ENCODE measurements at regions not wholly inside any gene's neighbourhood (a gene's known extent, or its start where the extent isn't known, plus 50 kb on each side); places are given as distances from the start of the nearest gene placed in this dataset.

GRCh38 chr15:70430069-70430468 is 332.4 kb upstream of the TLE3 start:
- DNase-seq (ENCODE audit: low read depth in 2 of 2, low spot score in 1 of 2): no peak

GRCh38 chr15:70429056-70429722 is 331.5 kb upstream of the TLE3 start:
- no peak for DNase-seq (ENCODE audit: low read depth in 2 of 2, low spot score in 1 of 2)

- DNase-seq (ENCODE audit: low read depth in 2 of 2, low spot score in 1 of 2): no peak
These were observed 330.6 kb upstream of the TLE3 start for GRCh38 chr15:70428211-70428822.

GRCh38 chr15:70427167-70428120 is 329.7 kb upstream of the TLE3 start:
- no peak for DNase-seq (ENCODE audit: low read depth in 2 of 2, low spot score in 1 of 2)

- DNase-seq (ENCODE audit: low read depth in 2 of 2, low spot score in 1 of 2): no peak
These were observed 328.5 kb upstream of the TLE3 start for GRCh38 chr15:70426096-70426821.

GRCh38 chr15:70424937-70425411 is 327.3 kb upstream of the TLE3 start:
- DNase-seq (ENCODE audit: low read depth in 2 of 2, low spot score in 1 of 2): no peak

- no peak for DNase-seq (ENCODE audit: low read depth in 2 of 2, low spot score in 1 of 2)
These were observed 325.6 kb upstream of the TLE3 start for GRCh38 chr15:70423267-70423666.

- no peak for DNase-seq (ENCODE audit: low read depth in 2 of 2, low spot score in 1 of 2)
These were observed 324.6 kb upstream of the TLE3 start for GRCh38 chr15:70422342-70422741.

- no peak for DNase-seq (ENCODE audit: low read depth in 2 of 2, low spot score in 1 of 2)
These were observed 323.3 kb upstream of the TLE3 start for GRCh38 chr15:70420948-70421482.

GRCh38 chr15:70420086-70420947 is 322.6 kb upstream of the TLE3 start:
- no peak for DNase-seq (ENCODE audit: low read depth in 2 of 2, low spot score in 1 of 2)

- no peak for DNase-seq (ENCODE audit: low read depth in 2 of 2, low spot score in 1 of 2)
These were observed 321.2 kb upstream of the TLE3 start for GRCh38 chr15:70418943-70419342.

- DNase-seq (ENCODE audit: low read depth in 2 of 2, low spot score in 1 of 2): no peak
These were observed 319.8 kb upstream of the TLE3 start for GRCh38 chr15:70417535-70417934.

GRCh38 chr15:70416829-70417228 is 319.1 kb upstream of the TLE3 start:
- no peak for DNase-seq (ENCODE audit: low read depth in 2 of 2, low spot score in 1 of 2)

GRCh38 chr15:70415398-70415797 is 317.7 kb upstream of the TLE3 start:
- DNase-seq (ENCODE audit: low read depth in 2 of 2, low spot score in 1 of 2): no peak

GRCh38 chr15:70414626-70415025 is 316.9 kb upstream of the TLE3 start:
- DNase-seq (ENCODE audit: low read depth in 2 of 2, low spot score in 1 of 2): no peak

GRCh38 chr15:70412794-70413193 is 315.1 kb upstream of the TLE3 start:
- DNase-seq (ENCODE audit: low read depth in 2 of 2, low spot score in 1 of 2): no peak

GRCh38 chr15:70411143-70411863 is 313.6 kb upstream of the TLE3 start:
- no peak for DNase-seq (ENCODE audit: low read depth in 2 of 2, low spot score in 1 of 2)

- DNase-seq (ENCODE audit: low read depth in 2 of 2, low spot score in 1 of 2): no peak
These were observed 312.8 kb upstream of the TLE3 start for GRCh38 chr15:70410371-70410985.

- DNase-seq (ENCODE audit: low read depth in 2 of 2, low spot score in 1 of 2): no peak
These were observed 311.7 kb upstream of the TLE3 start for GRCh38 chr15:70409388-70409787.

Data from stimulated activated CD8-positive, alpha-beta memory T cell treated with anti-CD3 and anti-CD28 coated beads, Interleukin-4, amount 100 ng/mL, for 1 hour (primary cell).